HepG2 (cell line): ENCODE measurements at regions not wholly inside any gene's neighbourhood (a gene's known extent, or its start where the extent isn't known, plus 50 kb on each side); places are given as distances from the start of the nearest gene placed in this dataset.

Experiments used
- ATAC-seq: fragments of 200-7000 bp; cut with Tn5 transposase; 3 replicates; pipeline ENCODE4 v1.9.1; 2020; ENCODE audit warnings: mild to moderate bottlenecking, moderate library complexity
- BruUV-seq: library from RNA; stranded (reverse); fragments of 400-500 nt; replicated peaks from 2 replicates; lab custom pipeline; 2021; lab: Mats Ljungman, UMichigan
- CTCF ChIA-PET: fragments of 300-600 bp; formaldehyde crosslinking; extraction: SDS; loops from one replicate; lab custom pipeline; 2021; ENCODE audit warnings: low total read pairs, inconsistent platforms, low intra/inter-chr PET ratio; lab: Yijun Ruan, JAX
- POLR2A ChIA-PET: fragments of 350-600 bp; sonication (Branson Sonifier 250); formaldehyde crosslinking; loops from one replicate; lab custom pipeline; 2020; ENCODE audit warnings: antibody characterized with exemption, inconsistent platforms; lab: Yijun Ruan, JAX
- DNase-seq: peaks from one replicate; pipeline ENCODE4 v3.0.0-alpha.2; 2015; ENCODE audit warnings: low spot score
- FAIRE-seq: peaks from 3 replicates; lab custom pipeline; 2011; peaks lifted over from hg19 to GRCh38; lab: Jason Lieb, UNC
- H2AFZ ChIP-seq: one replicate; pipeline ENCODE4 v1.6.1; 2011; ENCODE audit warnings: low read length, inconsistent platforms
- H3K27ac ChIP-seq: fragments of 300-600 bp; 3 replicates; pipeline ENCODE4 v1.8.0; 2011; ENCODE audit warnings: mixed run types, mild to moderate bottlenecking, mixed read lengths, low read length, inconsistent platforms; ENCODE audit not compliant: insufficient read depth; ENCODE audit errors: extremely low read length
- H3K27me3 ChIP-seq, 2 experiments: fragments of 200-600 bp in 1 of 2; 2 replicates in 1 of 2; 3 replicates in 1 of 2; pipeline versions ENCODE4 v1.6.0 to v1.8.0; 2011; ENCODE audit warnings: low read length in 2 of 2, mild to moderate bottlenecking in 2 of 2, moderate library complexity in 2 of 2, inconsistent platforms in 1 of 2; ENCODE audit not compliant: insufficient read depth in 2 of 2, control insufficient read depth in 1 of 2
- H3K36me3 ChIP-seq, 2 experiments: fragments of 200-600 bp in 1 of 2; replicated peaks in 1 of 2; 2 replicates in 1 of 2; 3 replicates in 1 of 2; pipeline versions ENCODE4 v1.5.1 to v1.8.0; 2011; ENCODE audit warnings: low read length in 2 of 2, inconsistent platforms in 1 of 2; ENCODE audit not compliant: insufficient read depth in 2 of 2, control insufficient read depth in 1 of 2
- H3K4me1 ChIP-seq: 2 replicates; pipeline ENCODE4 v1.5.1; 2012; ENCODE audit warnings: low read length, inconsistent platforms; ENCODE audit not compliant: insufficient read depth
- H3K4me2 ChIP-seq: 2 replicates; pipeline ENCODE4 v1.6.0; 2011; ENCODE audit warnings: low read depth, low read length, inconsistent platforms
- H3K4me3 ChIP-seq, 3 experiments: fragments of 200-600 bp in 1 of 3; sonication (generic), shearing (Covaris generic) in 1 of 3; replicated peaks in 1 of 3; 2 replicates each; pipeline ENCODE4 v1.5.1; 2011 to 2016; ENCODE audit warnings: low read length in 3 of 3, inconsistent platforms in 2 of 3, low read depth in 2 of 3, mild to moderate bottlenecking in 2 of 3, control low read depth in 1 of 3, mixed read lengths in 1 of 3; ENCODE audit not compliant: insufficient read depth in 1 of 3
- H3K79me2 ChIP-seq: one replicate; pipeline ENCODE4 v1.6.1; 2011; ENCODE audit warnings: low read length, inconsistent platforms; ENCODE audit not compliant: insufficient read depth
- H3K9ac ChIP-seq: 2 replicates; pipeline ENCODE4 v1.6.0; 2011; ENCODE audit warnings: mild to moderate bottlenecking, low read depth, low read length, inconsistent platforms; ENCODE audit not compliant: insufficient read depth
- H3K9me3 ChIP-seq: 2 replicates; pipeline ENCODE4 v1.5.1; 2012; ENCODE audit warnings: mild to moderate bottlenecking, low read length
- H4K20me1 ChIP-seq: 2 replicates; pipeline ENCODE4 v1.6.0; 2011; ENCODE audit warnings: inconsistent platforms, mild to moderate bottlenecking, low read length, moderate library complexity; ENCODE audit not compliant: insufficient read depth
- AKNA ChIP-seq: sonication (generic); formaldehyde crosslinking; IDR thresholded peaks from 2 replicates; pipeline ENCODE4 v1.4.0; 2020; ENCODE audit warnings: missing genetic modification reagents, borderline replicate concordance
- MAFF ChIP-seq: IDR thresholded peaks from 2 replicates; pipeline ENCODE4 v1.6.1; 2011; ENCODE audit warnings: low read depth, low read length, improper control_type of control experiment
- MEIS2 ChIP-seq: sonication (generic); formaldehyde crosslinking; IDR thresholded peaks from 2 replicates; pipeline ENCODE4 v1.9.0; 2021; ENCODE audit warnings: mild to moderate bottlenecking, missing genetic modification reagents
- NFE2 ChIP-seq: sonication (generic); formaldehyde crosslinking; IDR thresholded peaks from 2 replicates; pipeline ENCODE4 v1.4.0; 2020; ENCODE audit warnings: missing genetic modification reagents
- PLRG1 ChIP-seq: fragments of 450-650 bp; conservative IDR thresholded peaks from 2 replicates; pipeline ENCODE4 v1.6.1; 2016
- ZC3H4 ChIP-seq: sonication (generic); formaldehyde crosslinking; IDR thresholded peaks from 2 replicates; pipeline ENCODE4 v1.4.0; 2020; ENCODE audit warnings: missing genetic modification reagents, borderline replicate concordance
- WGBS: methylation state at CpG from one replicate; pipeline ENCODE4 v1.1.6; 2017; ENCODE audit warnings: low lambda C conversion rate; 5-methylcytosine and 5-hydroxymethylcytosine counted together
- in situ Hi-C: cut with HindIII; loops from 2 replicates; pipeline ENCODE4 v1.10.0; 2017; ENCODE audit warnings: low pct_unique_long_range_greater_than_20kb; ENCODE audit not compliant: extremely low pct_ligation_motif_present
- intact Hi-C: fragments of 100-400 bp; cut with micrococcal nuclease; formaldehyde crosslinking; loops from one replicate; pipeline ENCODE4 v1.10.0; 2022; ENCODE audit not compliant: unreplicated experiment
- TF ChIP-seq, protein P1 (sequence below): fragments of 450-650 bp; IDR thresholded peaks from 2 replicates; pipeline ENCODE4 v1.6.1; 2016

GRCh38 chr9:87800456-87800855, 74.5 kb downstream of the CTSL start (continued):
- TF ChIP-seq NFE2 (no peak), MAFF (no peak), MEIS2 (CRISPR knock-in tag) (no peak)
- TF ChIP-seq, protein P1, sequence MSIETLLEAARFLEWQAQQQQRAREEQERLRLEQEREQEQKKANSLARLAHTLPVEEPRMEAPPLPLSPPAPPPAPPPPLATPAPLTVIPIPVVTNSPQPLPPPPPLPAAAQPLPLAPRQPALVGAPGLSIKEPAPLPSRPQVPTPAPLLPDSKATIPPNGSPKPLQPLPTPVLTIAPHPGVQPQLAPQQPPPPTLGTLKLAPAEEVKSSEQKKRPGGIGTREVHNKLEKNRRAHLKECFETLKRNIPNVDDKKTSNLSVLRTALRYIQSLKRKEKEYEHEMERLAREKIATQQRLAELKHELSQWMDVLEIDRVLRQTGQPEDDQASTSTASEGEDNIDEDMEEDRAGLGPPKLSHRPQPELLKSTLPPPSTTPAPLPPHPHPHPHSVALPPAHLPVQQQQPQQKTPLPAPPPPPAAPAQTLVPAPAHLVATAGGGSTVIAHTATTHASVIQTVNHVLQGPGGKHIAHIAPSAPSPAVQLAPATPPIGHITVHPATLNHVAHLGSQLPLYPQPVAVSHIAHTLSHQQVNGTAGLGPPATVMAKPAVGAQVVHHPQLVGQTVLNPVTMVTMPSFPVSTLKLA: no peak

DNA sequence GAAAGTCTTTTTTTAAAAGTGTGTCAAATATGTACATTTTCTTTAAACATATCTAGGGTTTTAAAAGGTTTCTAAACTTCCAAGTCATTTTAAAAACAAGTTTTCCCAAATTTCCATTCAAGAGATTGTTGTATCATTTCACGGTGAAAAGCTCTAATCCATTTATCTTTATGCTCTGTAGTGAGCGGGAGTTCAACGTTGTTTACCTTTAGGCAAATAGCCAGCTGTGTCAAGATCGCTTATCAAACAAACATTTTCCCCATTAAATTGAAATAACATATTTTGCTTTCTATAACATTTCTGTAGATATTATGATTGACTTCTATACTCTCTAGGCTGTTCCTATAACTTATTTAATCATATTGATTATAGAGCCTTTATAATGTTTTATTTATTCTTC, 75.1 kb downstream of the CTSL start:
- Histone ChIP-seq H3K4me3 (no peak overlapping the region), H3K9me3 (no peaks in the 10 kb centered on the region), H4K20me1 (no peaks in the 10 kb centered on the region), H3K27me3 (peaks cover 0 to 9% of the 10 kb centered on the region in 2 experiments; a peak in 1 of 5 replicates), H3K36me3 (no peaks in the 10 kb centered on the region), H3K4me1 (no peaks in the 10 kb centered on the region), H2AFZ (no peak overlapping the region), H3K4me2 (no peak overlapping the region), H3K79me2 (no peaks in the 10 kb centered on the region), H3K27ac (no peak overlapping the region), H3K9ac (no peak overlapping the region)
- under 1% methylated on average over 4 of the region's 4 CpGs for whole genome bisulfite sequencing
- BruUV-seq: no TSS peak
- DNase-seq: no peak
- in situ Hi-C loops: no loop called here
- TF ChIP-seq PLRG1 (no peak), AKNA (CRISPR knock-in tag) (no peak), ZC3H4 (CRISPR knock-in tag) (no peak)
- intact Hi-C loops: no loop called here
- FAIRE-seq: no peak
- ChIA-PET POLR2A (no interaction called here), CTCF (no interaction called here)
- no peak for ATAC-seq
